Endothelial cell of umbilical vein (primary cell): ENCODE measurements at regions not wholly inside any gene's neighbourhood (a gene's known extent, or its start where the extent isn't known, plus 50 kb on each side); places are given as distances from the start of the nearest gene placed in this dataset.

Experiments used
- BruUV-seq: library from RNA; stranded (reverse); fragments of 400-500 nt; replicated peaks from 2 replicates; lab custom pipeline; 2021; lab: Mats Ljungman, UMichigan
- CTCF ChIA-PET: fragments of 300-600, 350-600 bp; sonication (Branson Sonifier 250); formaldehyde crosslinking; loops from one replicate; lab custom pipeline; 2021; ENCODE audit warnings: antibody characterized with exemption, inconsistent platforms; lab: Charles Lee
- POLR2A ChIA-PET: fragments of 300-600, 350-600 bp; sonication (Branson Sonifier 250); formaldehyde crosslinking; loops from one replicate; lab custom pipeline; 2021; ENCODE audit warnings: antibody characterized with exemption, inconsistent platforms; lab: Charles Lee
- DNase-seq: peaks from one replicate; pipeline ENCODE4 v3.0.0-alpha.2; 2011; ENCODE audit warnings: low read depth, low spot score
- FAIRE-seq: peaks from 2 replicates; lab custom pipeline; 2011; peaks lifted over from hg19 to GRCh38; lab: Jason Lieb, UNC
- H2AFZ ChIP-seq: 2 replicates; pipeline ENCODE4 v1.6.0; 2012; ENCODE audit warnings: low read depth, low read length, control low read depth, inconsistent platforms
- H3K27ac ChIP-seq: 2 replicates; pipeline ENCODE4 v1.5.1; 2011; ENCODE audit warnings: low read depth, mild to moderate bottlenecking, control low read depth, low read length, moderate library complexity; ENCODE audit not compliant: insufficient read depth
- H3K27me3 ChIP-seq, 2 experiments: 2 replicates each; pipeline versions ENCODE4 v1.6.0 to v1.6.1; 2011; ENCODE audit warnings: low read length in 2 of 2, mixed read lengths in 1 of 2; ENCODE audit not compliant: control insufficient read depth in 2 of 2, insufficient read depth in 2 of 2
- H3K36me3 ChIP-seq, 2 experiments: 2 replicates in 1 of 2; 3 replicates in 1 of 2; pipeline ENCODE4 v1.5.1; 2011; ENCODE audit warnings: low read length in 2 of 2, mild to moderate bottlenecking in 1 of 2, moderate library complexity in 1 of 2; ENCODE audit not compliant: control insufficient read depth in 2 of 2, insufficient read depth in 2 of 2; ENCODE audit errors: extremely low read depth in 1 of 2
- H3K4me1 ChIP-seq: 3 replicates; pipeline ENCODE4 v1.5.1; 2011; ENCODE audit warnings: mild to moderate bottlenecking, low read length; ENCODE audit not compliant: control insufficient read depth, insufficient read depth; ENCODE audit errors: extremely low read depth
- H3K4me2 ChIP-seq: 2 replicates; pipeline ENCODE4 v1.6.1; 2011; ENCODE audit warnings: low read length, control low read depth, mixed read lengths; ENCODE audit not compliant: insufficient read depth
- H3K4me3 ChIP-seq, 3 experiments: fragments of 200-600 bp in 1 of 3; sonication (generic), shearing (Covaris generic) in 1 of 3; replicated peaks in 1 of 3; 2 replicates each; pipeline ENCODE4 v1.5.1; 2011 to 2016; ENCODE audit warnings: control low read depth in 3 of 3, low read length in 3 of 3, mild to moderate bottlenecking in 2 of 3, inconsistent platforms in 1 of 3, low read depth in 1 of 3, moderate library complexity in 1 of 3; ENCODE audit not compliant: insufficient read depth in 1 of 3
- H3K79me2 ChIP-seq: 2 replicates; pipeline ENCODE4 v1.6.0; 2012; ENCODE audit warnings: low read length, inconsistent platforms; ENCODE audit not compliant: control insufficient read depth, insufficient read depth
- H3K9ac ChIP-seq: replicated peaks from 2 replicates; pipeline ENCODE3; 2011; ENCODE audit warnings: low read length, control low read depth; ENCODE audit not compliant: insufficient read depth; ENCODE audit errors: extremely low read depth
- H3K9me1 ChIP-seq: replicated peaks from 3 replicates; pipeline ENCODE4 v1.6.0; 2011; ENCODE audit warnings: mild to moderate bottlenecking, low read length; ENCODE audit not compliant: control insufficient read depth, insufficient read depth; ENCODE audit errors: extremely low read depth
- H3K9me3 ChIP-seq: replicated peaks from 2 replicates; pipeline ENCODE4 v1.5.1; 2012; ENCODE audit warnings: low read length, inconsistent platforms; ENCODE audit not compliant: control insufficient read depth, insufficient read depth
- H4K20me1 ChIP-seq: replicated peaks from 2 replicates; pipeline ENCODE3; 2011; ENCODE audit warnings: mild to moderate bottlenecking, low read length; ENCODE audit not compliant: control insufficient read depth, insufficient read depth; ENCODE audit errors: extremely low read depth
- CTCF ChIP-seq, 2 donors: IDR thresholded peaks; 1 replicate in 1 of 2; 2 replicates in 1 of 2; pipeline ENCODE4 v1.5.1; 2011; ENCODE audit warnings: low read length in 2 of 2, mild to moderate bottlenecking in 2 of 2, moderate library complexity in 2 of 2, control low read depth in 1 of 2, inconsistent platforms in 1 of 2, low read depth in 1 of 2; ENCODE audit not compliant: insufficient read depth in 1 of 2; ENCODE audit errors: extremely low read depth in 1 of 2
- EZH2 ChIP-seq: IDR thresholded peaks from 2 replicates; pipeline ENCODE4 v1.6.1; 2012; ENCODE audit warnings: borderline replicate concordance, low read depth, mild to moderate bottlenecking, moderate library complexity, low read length, inconsistent platforms; ENCODE audit not compliant: severe bottlenecking
- FOS ChIP-seq: IDR thresholded peaks from 2 replicates; pipeline ENCODE4 v1.6.1; 2011; ENCODE audit warnings: mild to moderate bottlenecking, low read length, moderate library complexity, borderline replicate concordance; ENCODE audit not compliant: insufficient read depth
- GATA2 ChIP-seq: IDR thresholded peaks from 2 replicates; pipeline ENCODE4 v1.7.0; 2011; ENCODE audit warnings: low read depth, mild to moderate bottlenecking, moderate library complexity, mixed read lengths, low read length; ENCODE audit not compliant: insufficient read length, insufficient read depth
- JUN ChIP-seq: IDR thresholded peaks from 2 replicates; pipeline ENCODE4 v1.6.1; 2011; ENCODE audit warnings: borderline replicate concordance, low read depth; ENCODE audit not compliant: insufficient read length, insufficient read depth
- MAX ChIP-seq: IDR thresholded peaks from 2 replicates; pipeline ENCODE4 v1.6.1; 2011; ENCODE audit not compliant: insufficient read depth, insufficient read length
- MYC ChIP-seq: IDR thresholded peaks from one replicate; pipeline ENCODE4 v1.6.1; 2011; ENCODE audit warnings: mild to moderate bottlenecking, low read depth, low read length
- POLR2A ChIP-seq: IDR thresholded peaks from 2 replicates; pipeline ENCODE4 v1.6.1; 2012; ENCODE audit warnings: low read depth, mild to moderate bottlenecking, control low read depth, low read length
- POLR2AphosphoS5 ChIP-seq: IDR thresholded peaks from 2 replicates; pipeline ENCODE4 v1.6.1; 2012; ENCODE audit warnings: low read depth, mild to moderate bottlenecking, control low read depth, low read length, moderate library complexity; ENCODE audit not compliant: insufficient read depth
- dilution Hi-C: fragments of 300-500 bp; cut with MboI; formaldehyde crosslinking; loops from one replicate; pipeline ENCODE4 v1.15.0; 2019; ENCODE audit warnings: low sequenced_read_pairs; ENCODE audit not compliant: extremely low pct_ligation_motif_present
- intact Hi-C: fragments of 100-400 bp; cut with micrococcal nuclease; formaldehyde crosslinking; loops from one replicate; pipeline ENCODE4 v1.10.0; 2022

- intact Hi-C loops = no loop called here
- no peaks in the 10 kb centered on the region for H3K27me3 ChIP-seq
- CTCF ChIA-PET = no interaction called here
- no peak overlapping the region for H3K4me2 ChIP-seq
- H3K27ac ChIP-seq = no peak overlapping the region
- no peak for FAIRE-seq
- H3K36me3 ChIP-seq = no peaks in the 10 kb centered on the region
- POLR2A ChIA-PET = no interaction called here
- no peaks in the 10 kb centered on the region for H3K9me1 ChIP-seq
- no peak overlapping the region for H3K9ac ChIP-seq
- H3K79me2 ChIP-seq = no peaks in the 10 kb centered on the region
- DNase-seq = no peak
- H3K4me1 ChIP-seq = no peaks in the 10 kb centered on the region
- H4K20me1 ChIP-seq = no peaks in the 10 kb centered on the region
- no peaks in the 10 kb centered on the region for H3K9me3 ChIP-seq
- no peak overlapping the region for H2AFZ ChIP-seq
- BruUV-seq = no TSS peak
- dilution Hi-C loops = no loop called here
- TF ChIP-seq JUN (no peak), POLR2AphosphoS5 (no peak), POLR2A (no peak), MAX (no peak), FOS (no peak), MYC (no peak), CTCF (IDR thresholded peaks at IDR 0.05; ENCODE audit: extremely low read depth in 1 of 2, insufficient read depth in 1 of 2, low read depth in 1 of 2, low read length in 2 of 2) (no peak), GATA2 (no peak), EZH2 (no peak)
- no peak overlapping the region for H3K4me3 ChIP-seq
These were observed 752.3 kb upstream of the NDST4 start for GRCh38 chr4:115865736-115866135.
